ENCODE measurements at regions not wholly inside any gene's neighbourhood (a gene's known extent, or its start where the extent isn't known, plus 50 kb on each side); places are given as distances from the start of the nearest gene placed in this dataset.

DNA sequence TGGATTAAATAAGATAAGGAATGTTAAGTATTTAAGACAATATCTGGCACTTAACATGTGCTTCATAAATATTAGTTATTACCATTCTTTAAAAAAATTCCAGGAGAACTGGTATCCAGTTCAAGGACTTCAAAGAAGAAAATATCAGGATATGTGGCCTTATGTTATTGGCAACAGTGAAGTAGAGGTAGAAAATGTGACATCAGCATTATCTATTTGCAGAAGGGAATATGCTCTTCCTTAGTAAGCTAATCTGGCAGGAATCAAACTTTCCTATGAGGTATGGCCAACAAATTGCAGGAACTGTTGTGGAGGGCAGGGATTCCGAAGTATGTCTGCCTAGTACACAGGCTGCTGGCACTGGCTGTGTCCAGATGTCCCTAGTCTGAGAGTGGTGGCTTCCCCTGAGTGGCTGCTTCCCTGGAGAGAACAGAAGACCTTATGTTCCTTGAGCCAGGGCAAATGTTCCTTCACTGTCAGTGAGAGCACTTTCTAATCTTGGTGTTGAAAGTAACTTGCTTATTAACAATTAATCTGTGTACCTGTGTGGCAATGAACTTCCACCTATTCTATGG lies 351.7 kb upstream of the THRB start:
- H3K27ac ChIP-seq (ENCODE audit: control insufficient read depth, insufficient read depth): no peak overlapping the region
- no peak overlapping the region for H2AFZ ChIP-seq (ENCODE audit: control insufficient read depth, low read depth, low read length)
- CTCF ChIA-PET: no interaction called here
- ATAC-seq: no peak
- in situ Hi-C loops (cut with MboI) (no loop called here), intact Hi-C loops (cut with micrococcal nuclease; ENCODE audit: unreplicated experiment) (no loop called here)
- POLR2A ChIA-PET: no interaction called here
- H4K20me1 ChIP-seq (ENCODE audit: control insufficient read depth, insufficient read depth): no peaks in the 10 kb centered on the region
- no peaks in the 10 kb centered on the region for H3K36me3 ChIP-seq (ENCODE audit: control insufficient read depth in 2 of 2, insufficient read depth in 2 of 2, low read length in 1 of 2)
- no peaks in the 10 kb centered on the region for H3K4me1 ChIP-seq (ENCODE audit: control insufficient read depth, insufficient read depth, low read length)
- BruUV-seq (replicated peaks): no TSS peak
- TF ChIP-seq, protein P1, sequence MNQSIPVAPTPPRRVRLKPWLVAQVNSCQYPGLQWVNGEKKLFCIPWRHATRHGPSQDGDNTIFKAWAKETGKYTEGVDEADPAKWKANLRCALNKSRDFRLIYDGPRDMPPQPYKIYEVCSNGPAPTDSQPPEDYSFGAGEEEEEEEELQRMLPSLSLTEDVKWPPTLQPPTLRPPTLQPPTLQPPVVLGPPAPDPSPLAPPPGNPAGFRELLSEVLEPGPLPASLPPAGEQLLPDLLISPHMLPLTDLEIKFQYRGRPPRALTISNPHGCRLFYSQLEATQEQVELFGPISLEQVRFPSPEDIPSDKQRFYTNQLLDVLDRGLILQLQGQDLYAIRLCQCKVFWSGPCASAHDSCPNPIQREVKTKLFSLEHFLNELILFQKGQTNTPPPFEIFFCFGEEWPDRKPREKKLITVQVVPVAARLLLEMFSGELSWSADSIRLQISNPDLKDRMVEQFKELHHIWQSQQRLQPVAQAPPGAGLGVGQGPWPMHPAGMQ (IDR thresholded peaks at IDR 0.05; ENCODE audit: borderline replicate concordance): no peak
- no peak for TF ChIP-seq IRF4 (IDR thresholded peaks at IDR 0.05; ENCODE audit: low read depth, low read length)
- no peak for TF ChIP-seq TCF12 (IDR thresholded peaks at IDR 0.05; ENCODE audit: low read depth, low read length)
- no peak for TF ChIP-seq LARP7 (IDR thresholded peaks at IDR 0.05)
- TF ChIP-seq ZNF24 (IDR thresholded peaks at IDR 0.05): no peak
- TF ChIP-seq WRNIP1 (IDR thresholded peaks at IDR 0.05; ENCODE audit: borderline replicate concordance, low read depth, low read length): no peak
- TF ChIP-seq POU2F2 (IDR thresholded peaks at IDR 0.05; ENCODE audit: borderline replicate concordance, low read depth, low read length): no peak
- no peaks in the 10 kb centered on the region for H3K79me2 ChIP-seq (ENCODE audit: control insufficient read depth, insufficient read depth, low read length)
- RAD21 ChIA-PET (ENCODE audit: unreplicated experiment): no interaction called here
- 15% methylated on average over 1 of the region's 1 CpG for WGBS (ENCODE audit: insufficient coverage, insufficient replicate concordance, low lambda C conversion rate, missing lambda C conversion rate)
- no peaks in the 10 kb centered on the region for H3K9me3 ChIP-seq (replicated peaks; ENCODE audit: control insufficient read depth, insufficient read depth, low read length)
- SMC1A ChIA-PET (ENCODE audit: uncharacterized antibody, unreplicated experiment): no interaction called here
- H3K9ac ChIP-seq (ENCODE audit: control insufficient read depth, insufficient read depth, low read length): no peak overlapping the region
- FAIRE-seq: no peak
- DNase-seq (ENCODE audit: low read depth, low spot score): no peak
- H3K4me2 ChIP-seq (ENCODE audit: control insufficient read depth, insufficient read depth): no peak overlapping the region
- H3K4me3 ChIP-seq: no peak overlapping the region
- no peaks in the 10 kb centered on the region for H3K27me3 ChIP-seq (replicated peaks in 1 of 2; ENCODE audit: control insufficient read depth in 2 of 2, insufficient read depth in 2 of 2, low read length in 1 of 2)

DNA sequence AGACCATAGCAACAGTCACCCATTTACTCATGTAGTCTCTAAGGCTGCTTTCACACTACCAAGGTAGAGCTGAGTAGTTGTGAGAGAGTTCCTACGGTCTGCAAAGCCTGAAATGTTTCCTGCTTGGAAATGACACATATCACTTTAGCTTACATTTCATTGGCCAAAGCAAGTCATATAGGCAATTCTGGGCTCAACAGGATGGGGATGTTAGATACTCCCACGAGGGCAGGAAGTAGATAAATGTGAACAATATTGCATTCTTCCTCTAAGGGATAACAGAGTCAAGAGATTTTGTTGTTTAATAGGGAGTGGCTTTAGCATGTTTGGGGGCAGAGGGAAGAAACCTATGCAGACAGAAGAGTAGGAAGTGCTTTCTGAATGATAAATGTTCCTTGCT lies 355.6 kb upstream of the THRB start:
- no peak overlapping the region for H3K4me2 ChIP-seq (ENCODE audit: control insufficient read depth, insufficient read depth)
- no peak overlapping the region for H3K27ac ChIP-seq (ENCODE audit: control insufficient read depth, insufficient read depth)
- FAIRE-seq (no peak), ATAC-seq (no peak), DNase-seq (ENCODE audit: low read depth, low spot score) (no peak)
- no peaks in the 10 kb centered on the region for H3K9me3 ChIP-seq (replicated peaks; ENCODE audit: control insufficient read depth, insufficient read depth, low read length)
- H3K4me1 ChIP-seq (ENCODE audit: control insufficient read depth, insufficient read depth, low read length): no peaks in the 10 kb centered on the region
- RAD21 ChIA-PET (ENCODE audit: unreplicated experiment): no interaction called here
- H3K9ac ChIP-seq (ENCODE audit: control insufficient read depth, insufficient read depth, low read length): no peak overlapping the region
- in situ Hi-C loops (cut with MboI): no loop called here
- no peaks in the 10 kb centered on the region for H4K20me1 ChIP-seq (ENCODE audit: control insufficient read depth, insufficient read depth)
- no peaks in the 10 kb centered on the region for H3K27me3 ChIP-seq (replicated peaks in 1 of 2; ENCODE audit: control insufficient read depth in 2 of 2, insufficient read depth in 2 of 2, low read length in 1 of 2)
- SMC1A ChIA-PET (ENCODE audit: uncharacterized antibody, unreplicated experiment): interaction anchor here (1.1 kb wide), 1 partner anchor 13 kb away, joined by 3 read pairs; no protein-coding TSS in a partner anchor
- TF ChIP-seq GATAD2B (conservative IDR thresholded peaks at IDR 0.05; ENCODE audit: low read depth) (no peak), CHD4 (IDR thresholded peaks at IDR 0.05) (no peak)
- TF ChIP-seq, protein P2, sequence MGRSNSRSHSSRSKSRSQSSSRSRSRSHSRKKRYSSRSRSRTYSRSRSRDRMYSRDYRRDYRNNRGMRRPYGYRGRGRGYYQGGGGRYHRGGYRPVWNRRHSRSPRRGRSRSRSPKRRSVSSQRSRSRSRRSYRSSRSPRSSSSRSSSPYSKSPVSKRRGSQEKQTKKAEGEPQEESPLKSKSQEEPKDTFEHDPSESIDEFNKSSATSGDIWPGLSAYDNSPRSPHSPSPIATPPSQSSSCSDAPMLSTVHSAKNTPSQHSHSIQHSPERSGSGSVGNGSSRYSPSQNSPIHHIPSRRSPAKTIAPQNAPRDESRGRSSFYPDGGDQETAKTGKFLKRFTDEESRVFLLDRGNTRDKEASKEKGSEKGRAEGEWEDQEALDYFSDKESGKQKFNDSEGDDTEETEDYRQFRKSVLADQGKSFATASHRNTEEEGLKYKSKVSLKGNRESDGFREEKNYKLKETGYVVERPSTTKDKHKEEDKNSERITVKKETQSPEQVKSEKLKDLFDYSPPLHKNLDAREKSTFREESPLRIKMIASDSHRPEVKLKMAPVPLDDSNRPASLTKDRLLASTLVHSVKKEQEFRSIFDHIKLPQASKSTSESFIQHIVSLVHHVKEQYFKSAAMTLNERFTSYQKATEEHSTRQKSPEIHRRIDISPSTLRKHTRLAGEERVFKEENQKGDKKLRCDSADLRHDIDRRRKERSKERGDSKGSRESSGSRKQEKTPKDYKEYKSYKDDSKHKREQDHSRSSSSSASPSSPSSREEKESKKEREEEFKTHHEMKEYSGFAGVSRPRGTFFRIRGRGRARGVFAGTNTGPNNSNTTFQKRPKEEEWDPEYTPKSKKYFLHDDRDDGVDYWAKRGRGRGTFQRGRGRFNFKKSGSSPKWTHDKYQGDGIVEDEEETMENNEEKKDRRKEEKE (IDR thresholded peaks at IDR 0.05): no peak
- intact Hi-C loops (cut with micrococcal nuclease; ENCODE audit: unreplicated experiment): no loop called here
- CTCF ChIA-PET: no interaction called here
- no peak overlapping the region for H3K4me3 ChIP-seq
- no peak overlapping the region for H2AFZ ChIP-seq (ENCODE audit: control insufficient read depth, low read depth, low read length)
- no TSS peak for BruUV-seq (replicated peaks)
- H3K79me2 ChIP-seq (ENCODE audit: control insufficient read depth, insufficient read depth, low read length): no peaks in the 10 kb centered on the region
- no peaks in the 10 kb centered on the region for H3K36me3 ChIP-seq (ENCODE audit: control insufficient read depth in 2 of 2, insufficient read depth in 2 of 2, low read length in 1 of 2)
- POLR2A ChIA-PET: no interaction called here
- 3% methylated on average over 2 of the region's 2 CpGs for WGBS (ENCODE audit: insufficient coverage, insufficient replicate concordance, low lambda C conversion rate, missing lambda C conversion rate)

All from GM12878 (cell line).